ENCODE measurements at regions not wholly inside any gene's neighbourhood (a gene's known extent, or its start where the extent isn't known, plus 50 kb on each side); places are given as distances from the start of the nearest gene placed in this dataset.

GRCh38 chr2:146077156-146077555 is 1557.2 kb upstream of the ZEB2 start (continued):
- TF ChIP-seq ZBTB33 (IDR thresholded peaks at IDR 0.05; ENCODE audit: extremely low read depth, insufficient replicate concordance, low read length) (no peak), EGR1 (IDR thresholded peaks at IDR 0.05; ENCODE audit: low read depth) (no peak)

GRCh38 chr2:146068051-146068450 is 1548.1 kb upstream of the ZEB2 start:
- ATAC-seq, result no peak
- ChIA-PET CTCF (no interaction called here), POLR2A (no interaction called here), RAD21 (ENCODE audit: low non-redundant PET in 1 of 2, low total read pairs in 2 of 2, uncharacterized antibody in 2 of 2, unreplicated experiment in 2 of 2) (no interaction called here)
- intact Hi-C loops (cut with micrococcal nuclease), result no loop called here
- Histone ChIP-seq H3K4me1 (ENCODE audit: control insufficient read depth in 1 of 2, insufficient read depth in 2 of 2, low read length in 2 of 2) (no peaks in the 10 kb centered on the region), H3K4me3 (replicated peaks in 1 of 2; ENCODE audit: low read depth in 1 of 2, low read length in 2 of 2) (no peak overlapping the region), H3K9me2 (ENCODE audit: insufficient read depth) (no peaks in the 10 kb centered on the region), H3K9ac (ENCODE audit: low read length) (no peak overlapping the region), H4K20me1 (ENCODE audit: insufficient read depth) (no peaks in the 10 kb centered on the region), H3K36me3 (ENCODE audit: control insufficient read depth in 1 of 2, insufficient read depth in 2 of 2, low read length in 2 of 2) (no peaks in the 10 kb centered on the region), H3K4me2 (ENCODE audit: low read length) (no peak overlapping the region), H3K9me3 (ENCODE audit: control insufficient read depth in 1 of 2, insufficient read depth in 1 of 2, low read depth in 1 of 2, low read length in 2 of 2) (no peaks in the 10 kb centered on the region), H3K79me2 (ENCODE audit: insufficient read depth, low read length) (no peaks in the 10 kb centered on the region), H3K27me3 (ENCODE audit: insufficient read depth, low read length) (no peaks in the 10 kb centered on the region), H2AFZ (ENCODE audit: low read depth, low read length, poor library complexity, severe bottlenecking) (no peak overlapping the region), H3K27ac (ENCODE audit: low read depth, low read length) (no peak overlapping the region)
- no TSS peak for BruUV-seq (replicated peaks)
- no peak for DNase-seq (ENCODE audit: low read depth, low spot score)
- TF ChIP-seq CEBPB (IDR thresholded peaks at IDR 0.05; ENCODE audit: low read depth) (no peak), MAX (IDR thresholded peaks at IDR 0.05) (no peak), SIN3A (IDR thresholded peaks at IDR 0.05; ENCODE audit: low read depth) (no peak), ELF1 (IDR thresholded peaks at IDR 0.05; ENCODE audit: borderline replicate concordance, low read depth) (no peak), EZH2 (IDR thresholded peaks at IDR 0.05) (no peak), YY1 (IDR thresholded peaks at IDR 0.05; ENCODE audit: extremely low read depth, insufficient replicate concordance, low read depth, low read length) (no peak), JUND (IDR thresholded peaks at IDR 0.05) (no peak), POLR2AphosphoS5 (IDR thresholded peaks at IDR 0.05; ENCODE audit: low read depth, low read length) (no peak), FOSL1 (IDR thresholded peaks at IDR 0.05; ENCODE audit: low read depth) (no peak), EZH2phosphoT487 (IDR thresholded peaks at IDR 0.05; ENCODE audit: borderline replicate concordance) (no peak), SRF (IDR thresholded peaks at IDR 0.05; ENCODE audit: low read depth) (no peak), CTCF (IDR thresholded peaks at IDR 0.05 in 2 of 3, conservative IDR thresholded peaks at IDR 0.05 in 1 of 3; ENCODE audit: borderline replicate concordance in 1 of 3, insufficient read depth in 1 of 3, low read depth in 2 of 3, low read length in 2 of 3) (no peak), RAD21 (IDR thresholded peaks at IDR 0.05; ENCODE audit: low read depth) (no peak), POLR2A (IDR thresholded peaks at IDR 0.05; ENCODE audit: borderline replicate concordance, extremely low read depth, insufficient read depth, insufficient read length) (no peak), ZBTB33 (IDR thresholded peaks at IDR 0.05; ENCODE audit: extremely low read depth, insufficient replicate concordance, low read length) (no peak), ZNF274 (IDR thresholded peaks at IDR 0.05; ENCODE audit: low read depth, low read length) (no peak)
